Parathyroid adenoma (tissue), 2 donors: ENCODE measurements at regions not wholly inside any gene's neighbourhood (a gene's known extent, or its start where the extent isn't known, plus 50 kb on each side); places are given as distances from the start of the nearest gene placed in this dataset.

Experiments used
- H2AFZ ChIP-seq: fragments of 300-600 bp; sonication (generic); one replicate; pipeline ENCODE4 v1.7.0; 2017; ENCODE audit warnings: antibody characterized with exemption, mild to moderate bottlenecking
- H3K27ac ChIP-seq: fragments of 300-600 bp; sonication (generic); one replicate; pipeline ENCODE4 v1.7.0; 2017
- H3K27me3 ChIP-seq: fragments of 300-600 bp; sonication (generic); one replicate; pipeline ENCODE4 v1.7.0; 2017; ENCODE audit warnings: low read length; ENCODE audit not compliant: control insufficient read depth, insufficient read depth
- H3K36me3 ChIP-seq: fragments of 300-600 bp; sonication (generic); one replicate; pipeline ENCODE4 v1.7.0; 2017; ENCODE audit warnings: low read length; ENCODE audit not compliant: control insufficient read depth, insufficient read depth
- H3K4me1 ChIP-seq: fragments of 300-600 bp; sonication (generic); one replicate; pipeline ENCODE4 v1.7.0; 2017; ENCODE audit warnings: control low read depth
- H3K4me2 ChIP-seq: fragments of 300-600 bp; sonication (generic); one replicate; pipeline ENCODE4 v1.7.0; 2017; ENCODE audit warnings: low read length
- H3K4me3 ChIP-seq: fragments of 300-600 bp; sonication (generic); one replicate; pipeline ENCODE4 v1.7.0; 2017; ENCODE audit warnings: low read depth, low read length
- H3K79me2 ChIP-seq: fragments of 300-600 bp; sonication (generic); one replicate; pipeline ENCODE4 v1.7.0; 2017; ENCODE audit warnings: control low read depth
- H3K9ac ChIP-seq: fragments of 300-600 bp; sonication (generic); one replicate; pipeline ENCODE4 v1.7.0; 2017; ENCODE audit warnings: mild to moderate bottlenecking
- H3K9me3 ChIP-seq: fragments of 300-600 bp; sonication (generic); one replicate; pipeline ENCODE4 v1.7.0; 2017; ENCODE audit warnings: low read length; ENCODE audit not compliant: control insufficient read depth
- TF ChIP-seq, protein P1 (sequence below): fragments of 300-600 bp; sonication (generic); IDR thresholded peaks from one replicate; pipeline ENCODE4 v1.7.0; 2017; ENCODE audit warnings: antibody characterized with exemption, mild to moderate bottlenecking
- donor health status: primary hyperparathyroidism.

DNA sequence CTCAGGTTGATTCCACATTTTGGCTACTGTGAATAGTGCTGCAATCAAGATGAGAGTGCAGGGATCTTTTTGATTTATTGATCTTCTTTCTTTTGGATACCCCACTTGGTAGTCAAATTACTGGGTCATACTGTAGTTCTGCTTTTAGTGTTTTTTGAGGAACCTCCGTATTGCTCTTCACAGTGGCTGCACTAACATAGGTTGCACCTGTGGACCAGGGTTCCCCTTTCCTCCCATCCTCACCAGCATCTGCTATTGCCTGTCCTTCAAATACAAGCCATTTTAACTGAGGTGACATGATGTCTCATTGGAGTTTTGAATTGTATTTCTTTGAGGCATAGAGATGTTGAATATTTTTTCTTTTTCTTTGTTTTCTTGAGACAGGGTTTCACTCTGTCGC is 152.5 kb upstream of the TMEM132C start:
- H3K79me2 ChIP-seq, result no peaks in the 10 kb centered on the region
- H3K9me3 ChIP-seq, result no peaks in the 10 kb centered on the region
- H3K4me3 ChIP-seq, result no peak overlapping the region
- no peaks in the 10 kb centered on the region for H3K36me3 ChIP-seq
- no peak overlapping the region for H3K9ac ChIP-seq
- TF ChIP-seq, protein P1, sequence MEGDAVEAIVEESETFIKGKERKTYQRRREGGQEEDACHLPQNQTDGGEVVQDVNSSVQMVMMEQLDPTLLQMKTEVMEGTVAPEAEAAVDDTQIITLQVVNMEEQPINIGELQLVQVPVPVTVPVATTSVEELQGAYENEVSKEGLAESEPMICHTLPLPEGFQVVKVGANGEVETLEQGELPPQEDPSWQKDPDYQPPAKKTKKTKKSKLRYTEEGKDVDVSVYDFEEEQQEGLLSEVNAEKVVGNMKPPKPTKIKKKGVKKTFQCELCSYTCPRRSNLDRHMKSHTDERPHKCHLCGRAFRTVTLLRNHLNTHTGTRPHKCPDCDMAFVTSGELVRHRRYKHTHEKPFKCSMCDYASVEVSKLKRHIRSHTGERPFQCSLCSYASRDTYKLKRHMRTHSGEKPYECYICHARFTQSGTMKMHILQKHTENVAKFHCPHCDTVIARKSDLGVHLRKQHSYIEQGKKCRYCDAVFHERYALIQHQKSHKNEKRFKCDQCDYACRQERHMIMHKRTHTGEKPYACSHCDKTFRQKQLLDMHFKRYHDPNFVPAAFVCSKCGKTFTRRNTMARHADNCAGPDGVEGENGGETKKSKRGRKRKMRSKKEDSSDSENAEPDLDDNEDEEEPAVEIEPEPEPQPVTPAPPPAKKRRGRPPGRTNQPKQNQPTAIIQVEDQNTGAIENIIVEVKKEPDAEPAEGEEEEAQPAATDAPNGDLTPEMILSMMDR, result no peak
- H2AFZ ChIP-seq, result no peak overlapping the region
- H3K4me1 ChIP-seq, result peaks cover 28% of the 10 kb centered on the region
- no peak overlapping the region for H3K27ac ChIP-seq
- H3K27me3 ChIP-seq, result peaks cover 3% of the 10 kb centered on the region
- no peak overlapping the region for H3K4me2 ChIP-seq

DNA sequence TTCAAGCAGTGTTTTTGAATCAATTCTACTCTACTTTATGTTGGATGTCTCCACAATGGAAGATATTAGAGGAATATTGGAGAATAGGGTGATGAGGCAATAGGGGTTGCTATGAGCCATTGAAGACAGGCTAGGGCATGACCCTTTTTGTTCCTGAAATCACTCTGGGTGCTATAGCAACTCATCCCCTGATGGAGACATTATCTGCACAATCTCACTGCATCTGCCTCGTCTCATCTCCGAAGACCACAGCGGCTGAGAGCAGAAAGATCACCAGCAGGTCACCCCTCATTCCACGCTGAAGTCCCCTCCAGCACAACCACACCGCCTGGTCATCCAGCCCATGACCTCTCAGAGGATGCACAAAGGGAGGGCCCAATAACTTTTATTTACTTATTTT is 150.4 kb upstream of the TMEM132C start:
- Histone ChIP-seq H3K4me1 (peaks cover 20% of the 10 kb centered on the region), H3K27ac (no peak overlapping the region), H3K79me2 (no peaks in the 10 kb centered on the region), H3K27me3 (peaks cover 3% of the 10 kb centered on the region), H2AFZ (no peak overlapping the region), H3K4me2 (no peak overlapping the region), H3K9me3 (no peaks in the 10 kb centered on the region), H3K4me3 (no peak overlapping the region), H3K36me3 (no peaks in the 10 kb centered on the region), H3K9ac (no peak overlapping the region)
- TF ChIP-seq, protein P1, result no peak

DNA sequence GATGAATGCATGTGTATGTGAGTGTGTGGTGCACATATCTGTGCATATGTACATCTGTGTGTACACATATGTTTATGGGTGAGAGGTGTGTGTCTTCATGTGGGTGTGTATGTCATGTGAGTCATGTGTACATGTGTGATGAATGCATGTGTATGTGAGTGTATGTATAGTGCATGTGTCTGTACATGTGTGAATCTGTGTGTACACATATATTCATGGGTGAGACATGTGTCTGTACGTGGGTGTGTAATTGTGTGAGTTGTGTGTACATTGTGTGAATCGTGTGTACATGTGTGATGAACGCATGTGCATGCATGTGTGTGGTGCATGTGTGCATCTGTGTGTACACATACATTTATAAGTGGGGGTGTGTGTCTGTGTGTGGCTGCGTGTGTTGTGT is 146.9 kb upstream of the TMEM132C start:
- Histone ChIP-seq H3K4me2 (no peak overlapping the region), H3K4me1 (peaks cover 13% of the 10 kb centered on the region), H3K4me3 (no peak overlapping the region), H2AFZ (no peak overlapping the region), H3K27me3 (no peaks in the 10 kb centered on the region), H3K9ac (no peak overlapping the region), H3K27ac (no peak overlapping the region), H3K36me3 (no peaks in the 10 kb centered on the region), H3K9me3 (no peaks in the 10 kb centered on the region), H3K79me2 (no peaks in the 10 kb centered on the region)
- TF ChIP-seq, protein P1, result no peak

DNA sequence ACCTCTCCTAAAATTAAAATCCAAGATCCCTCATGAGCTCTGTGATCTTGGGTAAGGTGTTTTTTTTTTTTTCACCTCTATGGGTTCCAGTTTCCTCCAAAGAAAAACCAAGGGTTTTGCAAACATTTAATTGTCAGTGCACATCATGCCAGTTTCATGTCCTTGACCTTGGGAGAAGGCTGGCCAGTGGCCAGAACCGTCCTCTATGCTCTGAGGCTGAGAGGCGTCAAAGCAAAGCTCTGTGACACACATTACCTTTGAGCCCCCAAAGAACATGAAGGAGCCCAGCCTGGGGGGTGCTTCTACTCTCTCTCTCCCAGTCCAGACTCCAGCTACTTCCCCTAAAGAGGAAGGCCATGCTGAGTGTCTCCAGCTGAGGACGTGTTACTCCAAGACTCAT is 145.5 kb upstream of the TMEM132C start:
- H3K9ac ChIP-seq, result no peak overlapping the region
- no peaks in the 10 kb centered on the region for H3K27me3 ChIP-seq
- no peaks in the 10 kb centered on the region for H3K36me3 ChIP-seq
- H3K27ac ChIP-seq, result no peak overlapping the region
- H3K4me1 ChIP-seq, result peaks cover 7% of the 10 kb centered on the region
- H3K79me2 ChIP-seq, result no peaks in the 10 kb centered on the region
- peak overlapping the region; percentile 29 for H2AFZ ChIP-seq
- no peak overlapping the region for H3K4me3 ChIP-seq
- H3K9me3 ChIP-seq, result no peaks in the 10 kb centered on the region
- TF ChIP-seq, protein P1, result no peak
- H3K4me2 ChIP-seq, result no peak overlapping the region

DNA sequence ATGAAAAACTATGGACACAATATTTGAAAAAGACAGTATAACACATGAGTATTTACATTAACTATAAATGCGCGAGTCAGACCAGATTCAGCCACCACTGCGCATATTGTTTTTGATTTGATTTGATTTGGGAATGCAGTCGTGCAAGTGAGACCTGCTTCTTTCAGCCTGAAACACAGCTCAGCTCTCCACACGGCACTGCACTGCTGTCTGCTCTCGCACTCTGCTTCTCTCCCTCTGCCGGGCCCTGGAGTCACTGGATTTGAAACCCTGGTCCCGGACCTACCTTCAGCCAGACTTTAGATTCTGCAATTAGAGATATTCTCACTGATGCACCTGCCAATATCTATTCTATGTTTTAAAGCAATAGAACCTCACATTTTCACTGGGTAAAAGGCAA is 143.9 kb upstream of the TMEM132C start:
- no peaks in the 10 kb centered on the region for H3K9me3 ChIP-seq
- peaks cover 7% of the 10 kb centered on the region for H3K4me1 ChIP-seq
- H3K27ac ChIP-seq, result no peak overlapping the region
- H3K27me3 ChIP-seq, result no peaks in the 10 kb centered on the region
- H3K79me2 ChIP-seq, result no peaks in the 10 kb centered on the region
- H2AFZ ChIP-seq, result no peak overlapping the region
- H3K9ac ChIP-seq, result no peak overlapping the region
- TF ChIP-seq, protein P1, result no peak
- no peaks in the 10 kb centered on the region for H3K36me3 ChIP-seq
- H3K4me2 ChIP-seq, result no peak overlapping the region
- no peak overlapping the region for H3K4me3 ChIP-seq
